Memory B cell (primary cell): ENCODE measurements at regions not wholly inside any gene's neighbourhood (a gene's known extent, or its start where the extent isn't known, plus 50 kb on each side); places are given as distances from the start of the nearest gene placed in this dataset.

Experiments used
- ATAC-seq: fragments of 150-1000 bp; cut with Tn5 transposase; 2 replicates; pipeline ENCODE4 v1.10.0; 2021; ENCODE audit warnings: low read depth, mild to moderate bottlenecking, moderate library complexity
- DNase-seq, 2 donors: peaks; one replicate each; pipeline ENCODE4 v3.0.0; 2022; ENCODE audit warnings: low spot score in 2 of 2
- H3K27ac Mint-ChIP-seq: one replicate; pipeline ENCODE4 v1.8.0; 2022; ENCODE audit warnings: mild to moderate bottlenecking, moderate library complexity, mixed read lengths
- H3K27me3 Mint-ChIP-seq: one replicate; pipeline ENCODE4 v1.8.0; 2022; ENCODE audit warnings: mixed read lengths
- H3K36me3 Mint-ChIP-seq: one replicate; pipeline ENCODE4 v1.8.0; 2022; ENCODE audit warnings: mild to moderate bottlenecking, mixed read lengths
- H3K4me1 Mint-ChIP-seq: one replicate; pipeline ENCODE4 v1.8.0; 2022; ENCODE audit warnings: mixed read lengths
- H3K4me3 Mint-ChIP-seq: one replicate; pipeline ENCODE4 v1.8.0; 2022; ENCODE audit warnings: mild to moderate bottlenecking, moderate library complexity, mixed read lengths
- H3K9me3 Mint-ChIP-seq: one replicate; pipeline ENCODE4 v1.8.0; 2022; ENCODE audit warnings: mixed read lengths

DNA sequence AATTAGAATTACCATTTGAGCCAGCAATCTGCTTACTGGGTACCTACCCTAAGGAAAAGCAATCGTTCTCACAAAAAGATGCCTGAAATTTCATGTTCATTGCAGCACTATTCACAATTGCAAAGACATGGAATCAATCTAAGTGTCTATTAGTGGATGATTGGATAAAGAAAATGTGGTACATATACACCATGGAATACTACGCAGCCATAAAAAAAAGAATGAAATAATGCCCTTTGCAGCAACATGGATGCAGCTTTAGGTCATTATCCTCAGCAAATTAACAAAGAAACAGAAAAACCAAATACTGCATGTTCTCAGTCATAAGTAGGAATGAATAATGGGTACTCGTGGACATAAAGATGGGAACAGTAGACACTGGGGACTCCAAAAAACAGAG, 89.8 kb upstream of the MAP1LC3B2 start:
- DNase-seq (no peak), ATAC-seq (no peak)
- peaks cover 6% of the 10 kb centered on the region for H3K9me3 Mint-ChIP-seq
- peaks cover 2% of the 10 kb centered on the region for H3K36me3 Mint-ChIP-seq
- no peaks in the 10 kb centered on the region for H3K27me3 Mint-ChIP-seq
- H3K27ac Mint-ChIP-seq = no peak overlapping the region
- H3K4me3 Mint-ChIP-seq = no peak overlapping the region
- H3K4me1 Mint-ChIP-seq = peaks cover 5% of the 10 kb centered on the region

- DNase-seq = no peak
- peaks cover 5% of the 10 kb centered on the region for H3K36me3 Mint-ChIP-seq
- peaks cover 5% of the 10 kb centered on the region for H3K4me1 Mint-ChIP-seq
- H3K27me3 Mint-ChIP-seq = no peaks in the 10 kb centered on the region
- no peak overlapping the region for H3K4me3 Mint-ChIP-seq
- H3K9me3 Mint-ChIP-seq = peaks cover 6% of the 10 kb centered on the region
- ATAC-seq = no peak
- no peak overlapping the region for H3K27ac Mint-ChIP-seq
These were observed 87.6 kb upstream of the MAP1LC3B2 start for GRCh38 chr12:116471544-116471943.

DNA sequence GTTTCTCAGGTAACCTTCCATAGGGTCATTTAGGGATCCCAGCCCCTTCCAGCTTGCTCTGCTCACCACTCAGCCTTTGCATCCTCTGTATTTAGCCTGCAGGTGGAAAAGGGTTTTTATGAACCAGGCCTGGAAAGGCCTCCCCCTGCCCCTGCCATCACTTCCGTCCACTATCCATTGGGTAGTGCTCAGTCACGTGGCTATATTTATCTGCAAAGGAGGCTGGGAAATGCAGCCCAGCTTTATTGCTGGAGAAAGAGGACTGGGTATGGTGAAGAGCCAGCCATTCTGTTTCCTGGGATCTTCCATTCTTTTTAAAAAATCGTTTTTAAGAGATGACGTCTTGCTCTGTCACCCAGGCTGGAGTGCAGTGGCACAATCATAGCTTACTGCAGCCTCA, 87.0 kb upstream of the MAP1LC3B2 start:
- Mint-ChIP-seq H3K9me3 (peaks cover 6% of the 10 kb centered on the region), H3K27ac (no peak overlapping the region), H3K27me3 (no peaks in the 10 kb centered on the region), H3K4me1 (peaks cover 5% of the 10 kb centered on the region), H3K4me3 (no peak overlapping the region), H3K36me3 (peaks cover 5% of the 10 kb centered on the region)
- DNase-seq (no peak), ATAC-seq (no peak)

- peaks cover 5% of the 10 kb centered on the region for H3K4me1 Mint-ChIP-seq
These were observed 85.8 kb upstream of the MAP1LC3B2 start for GRCh38 chr12:116473416-116473815.

GRCh38 chr12:116474331-116474730, 84.8 kb upstream of the MAP1LC3B2 start:
- Mint-ChIP-seq H3K27me3 (no peaks in the 10 kb centered on the region), H3K9me3 (peaks cover 8% of the 10 kb centered on the region), H3K27ac (no peak overlapping the region), H3K36me3 (peaks cover 5% of the 10 kb centered on the region), H3K4me1 (peaks cover 5% of the 10 kb centered on the region), H3K4me3 (no peak overlapping the region)
- no peak for DNase-seq
- no peak for ATAC-seq

More at GRCh38 chr12:116473416-116473815, 85.8 kb upstream of the MAP1LC3B2 start:
- ATAC-seq (no peak), DNase-seq (no peak)
- no peak overlapping the region for H3K4me3 Mint-ChIP-seq
- no peak overlapping the region for H3K27ac Mint-ChIP-seq
- peaks cover 5% of the 10 kb centered on the region for H3K36me3 Mint-ChIP-seq
- H3K27me3 Mint-ChIP-seq = no peaks in the 10 kb centered on the region
- peaks cover 8% of the 10 kb centered on the region for H3K9me3 Mint-ChIP-seq

DNA sequence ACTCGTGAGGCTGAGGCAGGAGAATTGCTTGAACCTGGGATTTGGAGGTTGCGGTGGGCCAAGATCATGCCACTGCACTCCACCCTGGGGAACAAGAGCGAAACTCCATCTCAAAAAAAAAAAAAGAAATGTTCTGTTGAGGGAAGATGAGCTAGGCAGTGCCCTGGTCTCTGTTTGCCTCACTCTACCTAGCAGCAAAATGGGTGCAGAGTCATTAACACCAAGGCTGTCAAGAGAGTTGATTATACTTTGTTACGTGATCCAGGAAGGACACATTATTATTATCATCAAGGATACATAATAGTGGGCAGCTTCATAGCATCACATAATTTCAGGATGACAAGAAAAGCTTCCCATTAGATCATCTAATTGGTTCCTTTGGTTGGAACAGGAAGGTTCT, 84.3 kb upstream of the MAP1LC3B2 start:
- no peak overlapping the region for H3K4me3 Mint-ChIP-seq
- H3K36me3 Mint-ChIP-seq = peaks cover 5% of the 10 kb centered on the region
- no peaks in the 10 kb centered on the region for H3K27me3 Mint-ChIP-seq
- H3K9me3 Mint-ChIP-seq = peaks cover 8% of the 10 kb centered on the region
- peaks cover 6% of the 10 kb centered on the region for H3K4me1 Mint-ChIP-seq
- ATAC-seq (no peak), DNase-seq (no peak)
- H3K27ac Mint-ChIP-seq = no peak overlapping the region

DNA sequence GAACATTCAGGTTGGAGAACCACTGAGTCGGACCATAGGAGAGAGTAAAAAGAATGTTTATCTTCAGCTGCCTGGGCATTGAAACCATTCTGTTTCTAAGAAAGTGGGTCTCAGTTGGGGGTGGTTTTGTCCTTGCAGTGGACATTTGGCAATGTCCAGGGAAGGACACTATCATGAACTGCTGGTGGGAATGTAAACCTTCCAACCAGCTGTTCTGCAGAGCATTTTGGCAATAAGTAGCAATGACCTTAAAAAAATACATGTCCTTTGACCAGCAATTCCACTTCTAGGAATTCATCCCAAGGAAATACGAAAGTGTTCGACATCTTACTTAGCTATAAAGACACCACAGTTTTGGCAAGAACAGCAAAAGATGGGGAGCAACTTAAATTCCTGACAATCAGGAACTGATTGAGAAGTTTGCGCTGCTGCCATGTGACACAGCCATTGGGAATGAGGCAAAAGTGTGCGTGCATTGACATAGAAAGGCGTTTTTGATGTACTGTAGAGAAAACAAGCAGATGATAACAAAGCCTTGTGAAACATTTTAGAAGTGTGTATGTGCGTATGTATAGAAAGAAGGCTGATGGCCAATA, 82.9 kb upstream of the MAP1LC3B2 start:
- Mint-ChIP-seq H3K4me1 (peaks cover 10% of the 10 kb centered on the region), H3K9me3 (peaks cover 8% of the 10 kb centered on the region), H3K27ac (no peak overlapping the region), H3K36me3 (peaks cover 5% of the 10 kb centered on the region), H3K27me3 (peaks cover 1% of the 10 kb centered on the region), H3K4me3 (no peak overlapping the region)
- DNase-seq (no peak), ATAC-seq (no peak)

DNA sequence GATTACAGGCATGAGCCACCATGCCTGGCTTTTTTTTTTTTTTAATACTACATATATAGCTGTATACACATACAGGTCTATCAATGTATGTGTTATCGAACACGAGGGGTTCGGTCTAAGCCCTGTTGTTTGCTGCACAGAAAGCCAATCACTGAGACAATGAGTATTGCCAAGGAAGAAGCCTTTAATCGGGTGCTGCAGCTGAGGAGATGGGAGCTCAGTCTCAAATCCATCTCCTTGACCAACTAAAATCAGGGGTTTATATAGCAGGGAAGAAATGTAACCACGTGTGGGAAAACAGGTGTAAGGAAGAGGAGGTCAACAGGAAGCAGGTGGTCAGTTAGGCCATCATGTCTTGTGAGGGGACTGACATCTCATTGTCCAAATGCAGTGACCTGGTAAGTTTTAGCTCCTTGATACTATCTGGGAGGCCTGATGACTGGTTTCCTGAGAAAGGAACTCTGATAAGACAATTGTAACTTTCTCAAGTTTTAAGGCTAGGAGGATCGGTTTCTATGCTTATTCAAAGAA, 80.9 kb upstream of the MAP1LC3B2 start:
- H3K9me3 Mint-ChIP-seq = peaks cover 8% of the 10 kb centered on the region
- H3K36me3 Mint-ChIP-seq = peaks cover 5% of the 10 kb centered on the region
- peaks cover 10% of the 10 kb centered on the region for H3K4me1 Mint-ChIP-seq
- H3K27me3 Mint-ChIP-seq = peaks cover 1% of the 10 kb centered on the region
- no peak overlapping the region for H3K27ac Mint-ChIP-seq
- DNase-seq (no peak), ATAC-seq (no peak)
- H3K4me3 Mint-ChIP-seq = no peak overlapping the region

GRCh38 chr12:116480210-116480810, 78.9 kb upstream of the MAP1LC3B2 start:
- Mint-ChIP-seq H3K27me3 (peaks cover 1% of the 10 kb centered on the region), H3K9me3 (peaks cover 2% of the 10 kb centered on the region), H3K4me3 (no peak overlapping the region), H3K27ac (no peak overlapping the region), H3K36me3 (peaks cover 3% of the 10 kb centered on the region), H3K4me1 (peaks cover 7% of the 10 kb centered on the region)
- no peak for DNase-seq
- ATAC-seq = no peak

DNA sequence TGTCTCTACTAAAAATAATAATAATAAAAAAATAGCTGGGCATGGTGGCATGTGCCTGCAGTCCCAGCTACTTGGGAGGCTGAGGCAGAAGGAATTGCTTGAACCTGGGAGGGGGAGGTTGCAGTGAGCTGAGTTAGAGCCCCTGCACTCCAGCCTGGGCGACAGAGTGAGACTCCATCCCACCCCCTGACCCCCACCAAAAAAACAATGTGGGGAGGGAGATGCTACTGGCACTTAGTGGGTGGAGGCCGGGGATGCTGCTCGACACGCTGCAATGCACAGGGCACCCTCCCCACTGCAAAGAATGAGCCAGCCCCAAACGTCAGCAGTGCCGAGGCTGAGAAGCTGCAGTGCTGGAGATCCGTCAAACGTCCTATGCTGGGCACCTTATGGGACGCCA, 77.5 kb upstream of the MAP1LC3B2 start:
- no peak overlapping the region for H3K27ac Mint-ChIP-seq
- no peak for ATAC-seq
- H3K4me1 Mint-ChIP-seq = peaks cover 7% of the 10 kb centered on the region
- peaks cover 1% of the 10 kb centered on the region for H3K27me3 Mint-ChIP-seq
- peaks cover 2% of the 10 kb centered on the region for H3K9me3 Mint-ChIP-seq
- no peak for DNase-seq
- no peaks in the 10 kb centered on the region for H3K36me3 Mint-ChIP-seq
- no peak overlapping the region for H3K4me3 Mint-ChIP-seq

- peaks cover 5% of the 10 kb centered on the region for H3K9me3 Mint-ChIP-seq
- DNase-seq = no peak
These were observed 77.0 kb upstream of the MAP1LC3B2 start for GRCh38 chr12:116482179-116482578.

GRCh38 chr12:116482859-116483258, 76.3 kb upstream of the MAP1LC3B2 start:
- no peak for ATAC-seq

More at GRCh38 chr12:116482179-116482578, 77.0 kb upstream of the MAP1LC3B2 start:
- H3K4me3 Mint-ChIP-seq = no peak overlapping the region
- H3K4me1 Mint-ChIP-seq = peaks cover 7% of the 10 kb centered on the region
- peaks cover 1% of the 10 kb centered on the region for H3K27me3 Mint-ChIP-seq
- H3K36me3 Mint-ChIP-seq = no peaks in the 10 kb centered on the region
- ATAC-seq = no peak
- no peak overlapping the region for H3K27ac Mint-ChIP-seq

GRCh38 chr12:116483959-116484750, 75.0 kb upstream of the MAP1LC3B2 start:
- Mint-ChIP-seq H3K9me3 (peaks cover 3% of the 10 kb centered on the region), H3K4me3 (no peak overlapping the region), H3K4me1 (peaks cover 7% of the 10 kb centered on the region), H3K27me3 (peaks cover 1% of the 10 kb centered on the region), H3K27ac (no peak overlapping the region), H3K36me3 (peaks cover 5% of the 10 kb centered on the region)
- DNase-seq (no peak), ATAC-seq (no peak)

More at GRCh38 chr12:116482859-116483258, 76.3 kb upstream of the MAP1LC3B2 start:
- Mint-ChIP-seq H3K27ac (no peak overlapping the region), H3K4me1 (peaks cover 7% of the 10 kb centered on the region), H3K27me3 (peaks cover 1% of the 10 kb centered on the region), H3K4me3 (no peak overlapping the region), H3K9me3 (peaks cover 5% of the 10 kb centered on the region), H3K36me3 (peaks cover 2% of the 10 kb centered on the region)
- no peak for DNase-seq

DNA sequence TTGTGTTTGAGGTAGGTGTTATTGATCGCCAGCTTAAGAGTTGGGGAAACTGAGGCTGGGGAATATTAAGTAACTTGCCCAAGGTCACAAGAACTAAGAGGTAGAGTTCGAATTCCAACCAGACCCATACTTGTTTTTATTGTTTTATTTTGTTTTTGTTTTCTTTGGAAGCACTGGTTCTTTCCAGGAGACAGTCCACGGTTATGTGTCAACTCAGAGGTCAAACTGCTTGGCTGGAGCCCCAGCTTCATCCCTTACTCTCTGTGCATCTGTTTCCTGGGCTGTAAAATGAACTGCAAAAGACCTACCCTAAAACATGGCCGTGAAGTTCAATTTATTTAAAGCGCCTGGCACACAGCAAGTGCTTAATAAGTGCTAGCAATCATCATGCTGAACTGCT, 74.4 kb upstream of the MAP1LC3B2 start:
- H3K27ac Mint-ChIP-seq = no peak overlapping the region
- peaks cover 5% of the 10 kb centered on the region for H3K36me3 Mint-ChIP-seq
- DNase-seq (no peak), ATAC-seq (no peak)
- peaks cover 7% of the 10 kb centered on the region for H3K4me1 Mint-ChIP-seq
- peaks cover 1% of the 10 kb centered on the region for H3K27me3 Mint-ChIP-seq
- H3K9me3 Mint-ChIP-seq = peaks cover 3% of the 10 kb centered on the region
- no peak overlapping the region for H3K4me3 Mint-ChIP-seq
